Activated CD4-positive, alpha-beta T cell treated with anti-CD3 and anti-CD28 coated beads, Interleukin-2, amount 50 U/mL, for 48 hours (primary cell): ENCODE measurements at regions not wholly inside any gene's neighbourhood (a gene's known extent, or its start where the extent isn't known, plus 50 kb on each side); places are given as distances from the start of the nearest gene placed in this dataset.

Source experiments
- DNase-seq, 2 experiments: peaks; one replicate each; pipeline ENCODE4 v3.0.0-alpha.2; 2020

GRCh38 chr18:74023220-74023619 lies 124.4 kb downstream of the FBXO15 start:
- no peak for DNase-seq

GRCh38 chr18:74019864-74020263 lies 127.8 kb downstream of the FBXO15 start:
- no peak for DNase-seq

- DNase-seq: no peak
Measured at GRCh38 chr18:74013955-74014354, 133.7 kb downstream of the FBXO15 start.

GRCh38 chr18:74012954-74013630 lies 134.5 kb downstream of the FBXO15 start:
- DNase-seq: no peak

DNA sequence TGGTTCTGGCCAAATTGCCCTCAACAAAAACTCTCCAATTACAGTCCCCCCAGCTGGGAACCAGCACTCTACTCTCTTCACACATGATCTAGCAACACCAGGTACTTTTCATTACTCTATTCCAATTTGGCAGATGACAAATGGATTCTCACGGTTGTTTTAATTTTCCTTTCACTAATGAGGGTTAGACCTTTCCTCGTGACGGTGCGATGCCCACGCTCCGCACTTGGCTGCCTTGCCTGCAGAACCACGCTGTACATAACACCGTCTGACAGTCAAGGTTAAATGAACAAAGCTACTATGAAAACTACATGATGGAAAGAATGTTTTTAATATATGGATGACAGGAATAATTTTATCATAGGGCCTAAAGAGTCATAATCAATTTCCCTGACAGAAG lies 141.5 kb downstream of the FBXO15 start:
- no peak for DNase-seq

GRCh38 chr18:74005320-74006109 lies 142.1 kb downstream of the FBXO15 start:
- DNase-seq: no peak

- DNase-seq: no peak
Measured at GRCh38 chr18:73992242-73993022, 155.2 kb downstream of the FBXO15 start.

DNA sequence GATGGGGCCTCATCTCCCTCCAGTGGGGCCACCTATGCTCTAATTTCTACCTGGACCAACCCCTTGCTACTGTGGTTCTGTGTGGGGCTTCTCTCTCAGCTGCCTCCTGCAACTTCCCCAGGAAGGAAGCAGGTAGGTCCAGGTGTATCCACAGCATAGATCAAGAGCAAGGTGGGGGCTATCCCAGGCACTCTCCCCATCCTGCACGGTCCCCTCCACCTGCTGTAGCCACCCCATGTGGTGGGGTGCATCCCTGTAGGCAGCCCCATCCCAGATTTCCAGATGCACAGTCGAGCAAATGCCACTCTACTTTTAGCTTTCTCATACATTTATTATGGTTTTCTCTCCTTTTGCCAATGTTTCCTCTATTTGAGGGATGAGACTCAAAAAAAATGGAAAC lies 156.1 kb downstream of the FBXO15 start:
- no peak for DNase-seq

- no peak for DNase-seq
Measured at GRCh38 chr18:73990258-73990657, 157.4 kb downstream of the FBXO15 start.

DNA sequence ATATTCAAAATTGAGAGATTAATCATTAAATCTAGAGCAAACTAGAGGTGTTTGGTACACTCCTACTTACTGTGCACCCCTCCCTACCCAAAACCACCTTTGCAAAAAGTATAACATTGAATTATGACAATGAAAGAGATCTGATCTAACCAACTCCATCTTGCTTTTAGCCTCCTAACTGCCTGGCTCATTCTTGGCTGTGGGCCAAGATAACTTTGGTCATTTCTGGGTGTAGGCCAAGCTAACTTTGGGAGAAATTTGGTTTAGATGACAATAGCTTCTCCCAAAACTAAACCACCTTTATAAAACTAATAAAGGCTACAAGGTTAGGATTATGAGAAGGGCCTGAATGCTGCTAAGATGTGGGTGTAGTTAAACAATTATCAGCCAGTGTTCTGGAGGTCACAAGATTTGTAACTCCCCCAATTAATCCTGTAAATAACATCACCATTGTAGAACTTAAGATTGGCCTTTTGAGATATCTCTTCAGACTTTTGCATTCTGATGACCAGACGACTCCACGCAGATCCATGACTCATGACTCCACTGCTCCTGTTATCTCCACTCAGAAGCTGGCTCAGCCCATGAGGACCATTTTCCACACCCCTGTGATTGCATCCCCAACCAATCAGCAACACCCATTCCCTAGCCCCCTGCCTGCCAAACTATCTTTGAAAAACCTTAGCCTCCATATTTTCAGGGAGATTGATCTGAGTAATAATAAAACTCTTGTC lies 160.2 kb downstream of the FBXO15 start:
- DNase-seq: no peak

DNA sequence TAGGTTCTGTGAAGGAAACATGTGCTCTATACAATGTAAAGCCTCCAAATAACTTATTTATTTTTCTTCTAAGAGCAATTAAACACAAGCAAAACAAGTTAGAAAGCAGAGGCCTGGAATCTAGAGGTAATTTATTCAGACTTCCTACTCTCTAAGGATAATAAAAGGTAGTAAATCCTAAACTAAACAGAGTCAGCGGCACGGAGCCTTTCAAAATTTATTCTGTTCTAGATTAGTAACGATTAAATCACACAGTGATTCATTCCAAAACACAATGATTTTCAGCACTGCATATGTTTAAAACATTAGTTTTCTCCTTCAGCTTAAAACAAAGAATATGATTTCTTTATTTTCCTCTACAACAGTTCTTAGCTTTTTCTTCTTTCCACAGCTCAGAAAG lies 160.9 kb downstream of the FBXO15 start:
- no peak for DNase-seq

- DNase-seq: no peak
Measured at GRCh38 chr18:73985855-73986625, 161.6 kb downstream of the FBXO15 start.

- DNase-seq: no peak
Measured at GRCh38 chr18:73983970-73984369, 163.7 kb downstream of the FBXO15 start.

GRCh38 chr18:73983496-73983895 lies 164.1 kb downstream of the FBXO15 start:
- no peak for DNase-seq

- DNase-seq: no peak
Measured at GRCh38 chr18:73981796-73982195, 165.8 kb downstream of the FBXO15 start.

DNA sequence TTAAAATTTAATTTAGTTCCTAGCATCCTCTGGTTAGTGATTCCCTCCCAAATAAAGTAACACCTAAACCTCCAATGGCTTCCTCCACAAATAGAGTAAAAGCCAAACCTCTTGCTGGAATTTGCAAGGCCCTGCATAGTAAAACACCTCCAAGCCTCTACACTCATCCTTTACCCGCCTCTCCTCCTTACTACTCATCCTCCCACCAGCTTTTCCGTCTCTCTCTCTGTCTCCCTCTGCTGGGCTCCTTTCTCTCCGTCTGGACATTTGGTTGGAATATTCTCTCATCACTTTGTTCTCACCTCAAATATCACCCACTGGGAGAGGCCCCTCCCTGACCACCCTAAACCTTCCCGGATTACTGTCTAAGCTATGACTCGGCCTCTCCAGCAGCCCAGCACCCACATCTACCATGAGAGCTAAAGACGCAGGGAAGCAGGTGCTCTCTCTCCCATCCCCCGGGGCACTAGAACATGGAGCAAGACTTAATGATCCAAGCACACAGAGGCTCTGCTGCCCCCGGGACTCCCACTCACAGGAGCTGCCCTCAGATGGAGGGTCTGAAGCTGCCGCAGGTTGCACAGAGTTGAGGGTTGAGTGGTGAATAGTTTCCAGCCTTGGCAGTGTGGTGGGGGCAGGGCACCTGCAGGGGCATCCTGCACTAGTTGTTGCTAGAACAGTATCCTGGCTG lies 167.2 kb downstream of the FBXO15 start:
- peak in 1 of 2 experiments; percentile 8 for DNase-seq

DNA sequence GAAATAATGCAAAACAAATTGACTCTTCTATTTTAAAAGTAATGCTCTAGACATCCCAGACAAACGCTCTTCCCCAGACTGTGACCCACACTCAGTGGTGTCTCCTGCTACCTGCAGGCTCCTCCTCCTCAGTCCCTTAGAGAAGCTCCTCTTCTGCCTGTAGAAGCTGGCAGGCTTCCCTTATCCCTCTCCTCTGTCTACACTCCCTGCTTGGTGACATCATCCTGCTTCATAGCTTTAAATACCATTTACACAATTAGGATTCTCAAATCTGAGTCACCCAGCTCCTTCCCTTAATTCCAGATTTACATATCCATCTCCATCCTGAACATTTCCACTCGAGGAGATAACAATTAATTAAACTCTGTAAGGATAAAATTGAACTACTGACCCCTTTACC lies 167.9 kb downstream of the FBXO15 start:
- DNase-seq: no peak

- DNase-seq: no peak
Measured at GRCh38 chr18:73976433-73976832, 171.2 kb downstream of the FBXO15 start.

GRCh38 chr18:73975266-73975665 lies 172.4 kb downstream of the FBXO15 start:
- DNase-seq: peak in 1 of 2 experiments; percentile 10

- DNase-seq: no peak
Measured at GRCh38 chr18:73973972-73974371, 173.7 kb downstream of the FBXO15 start.

GRCh38 chr18:73966954-73967353 lies 180.7 kb downstream of the FBXO15 start:
- DNase-seq: no peak

DNA sequence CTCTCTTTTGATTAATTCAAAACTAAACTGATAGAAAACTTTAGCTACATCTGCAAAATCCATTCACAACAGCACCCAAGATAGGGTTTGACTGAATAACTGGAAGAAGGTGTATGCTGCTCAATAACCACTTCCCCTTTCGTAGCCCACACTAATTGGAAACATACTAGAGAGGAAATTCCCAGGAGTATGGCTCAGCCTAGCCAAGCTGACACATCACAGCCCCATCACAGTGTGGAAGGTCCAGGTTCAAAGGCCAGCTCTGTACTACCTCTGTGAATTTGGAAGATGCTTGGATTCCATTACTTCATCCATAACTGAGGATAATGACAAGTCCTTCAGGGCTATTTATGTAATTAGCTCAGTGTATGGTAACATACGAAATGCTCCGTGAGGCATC lies 185.4 kb downstream of the FBXO15 start:
- DNase-seq: no peak
